Esophagus squamous epithelium (tissue), 4 donors: ENCODE measurements at regions not wholly inside any gene's neighbourhood (a gene's known extent, or its start where the extent isn't known, plus 50 kb on each side); places are given as distances from the start of the nearest gene placed in this dataset.

ENCODE experiments used
- POLR2A ChIP-seq, 4 donors: fragments of 450-650 bp; IDR thresholded peaks; one replicate each; pipeline ENCODE4 v1.6.1; 2017; ENCODE audit warnings: antibody characterized with exemption in 4 of 4, mild to moderate bottlenecking in 4 of 4, moderate library complexity in 3 of 4
- TF ChIP-seq, protein P1 (sequence below), 6 experiments: fragments of 450-650 bp in 4 of 6; fragments of 200-600 bp in 2 of 6; sonication (generic) in 2 of 6; IDR thresholded peaks; one replicate each; pipeline ENCODE4 v1.5.1; 2016 to 2019; ENCODE audit warnings: antibody characterized with exemption in 6 of 6, mild to moderate bottlenecking in 4 of 6, moderate library complexity in 4 of 6

DNA sequence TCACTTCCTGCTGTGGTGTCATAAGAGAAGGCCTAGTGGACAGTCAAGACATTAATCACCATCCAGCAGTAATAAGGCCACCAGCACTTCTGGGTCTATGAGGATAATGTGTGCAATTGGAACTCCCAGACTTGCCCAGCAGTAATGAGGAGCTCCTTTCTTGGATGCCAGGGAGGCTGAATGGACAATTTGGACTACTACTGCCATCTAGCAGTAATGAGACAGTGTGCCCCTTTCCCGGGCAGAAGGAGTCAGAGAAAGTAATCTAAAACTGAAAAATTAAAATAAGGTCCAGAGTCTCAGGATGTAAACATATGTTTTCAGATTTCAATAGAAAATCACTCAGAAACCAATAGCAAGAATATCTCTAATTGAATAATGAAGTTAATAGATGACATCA, 400.4 kb downstream of the CDC14C start:
- TF ChIP-seq, protein P1, sequence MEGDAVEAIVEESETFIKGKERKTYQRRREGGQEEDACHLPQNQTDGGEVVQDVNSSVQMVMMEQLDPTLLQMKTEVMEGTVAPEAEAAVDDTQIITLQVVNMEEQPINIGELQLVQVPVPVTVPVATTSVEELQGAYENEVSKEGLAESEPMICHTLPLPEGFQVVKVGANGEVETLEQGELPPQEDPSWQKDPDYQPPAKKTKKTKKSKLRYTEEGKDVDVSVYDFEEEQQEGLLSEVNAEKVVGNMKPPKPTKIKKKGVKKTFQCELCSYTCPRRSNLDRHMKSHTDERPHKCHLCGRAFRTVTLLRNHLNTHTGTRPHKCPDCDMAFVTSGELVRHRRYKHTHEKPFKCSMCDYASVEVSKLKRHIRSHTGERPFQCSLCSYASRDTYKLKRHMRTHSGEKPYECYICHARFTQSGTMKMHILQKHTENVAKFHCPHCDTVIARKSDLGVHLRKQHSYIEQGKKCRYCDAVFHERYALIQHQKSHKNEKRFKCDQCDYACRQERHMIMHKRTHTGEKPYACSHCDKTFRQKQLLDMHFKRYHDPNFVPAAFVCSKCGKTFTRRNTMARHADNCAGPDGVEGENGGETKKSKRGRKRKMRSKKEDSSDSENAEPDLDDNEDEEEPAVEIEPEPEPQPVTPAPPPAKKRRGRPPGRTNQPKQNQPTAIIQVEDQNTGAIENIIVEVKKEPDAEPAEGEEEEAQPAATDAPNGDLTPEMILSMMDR (IDR thresholded peaks at IDR 0.05): peak in 1 of 6 experiments; percentile 48
- no peak for TF ChIP-seq POLR2A (IDR thresholded peaks at IDR 0.05)
